Liver (tissue), 8 donors: ENCODE measurements at regions not wholly inside any gene's neighbourhood (a gene's known extent, or its start where the extent isn't known, plus 50 kb on each side); places are given as distances from the start of the nearest gene placed in this dataset.

Source experiments
- DNase-seq: peaks from one replicate; pipeline ENCODE4 v3.0.0-alpha.2; 2017; ENCODE audit warnings: low spot score
- H3K27ac ChIP-seq, 2 donors: one replicate each; pipeline ENCODE4 v1.7.0; 2013; ENCODE audit warnings: inconsistent platforms in 2 of 2, low read length in 2 of 2, control low read depth in 1 of 2, low read depth in 1 of 2, mild to moderate bottlenecking in 1 of 2
- H3K27me3 ChIP-seq, 4 donors: one replicate each; pipeline versions ENCODE4 v1.6.1 to v1.7.0; 2013; ENCODE audit warnings: low read length in 3 of 4, inconsistent platforms in 1 of 4, mild to moderate bottlenecking in 1 of 4, moderate library complexity in 1 of 4; ENCODE audit not compliant: control insufficient read depth in 4 of 4, insufficient read depth in 4 of 4
- H3K36me3 ChIP-seq, 4 donors: one replicate each; pipeline versions ENCODE4 v1.6.1 to v1.7.0; 2013; ENCODE audit warnings: low read length in 3 of 4, mild to moderate bottlenecking in 3 of 4, low read depth in 1 of 4, moderate library complexity in 1 of 4; ENCODE audit not compliant: control insufficient read depth in 4 of 4, insufficient read depth in 3 of 4
- H3K4me1 ChIP-seq, 4 donors: one replicate each; pipeline versions ENCODE4 v1.6.1 to v1.7.0; 2013; ENCODE audit warnings: low read length in 3 of 4, mild to moderate bottlenecking in 3 of 4, moderate library complexity in 1 of 4; ENCODE audit not compliant: control insufficient read depth in 4 of 4, insufficient read depth in 4 of 4
- H3K4me3 ChIP-seq, 3 donors: one replicate each; pipeline versions ENCODE4 v1.6.1 to v1.7.0; 2013; ENCODE audit warnings: low read length in 3 of 3, control low read depth in 1 of 3, low read depth in 1 of 3, mild to moderate bottlenecking in 1 of 3
- H3K9ac ChIP-seq, 2 donors: one replicate each; pipeline ENCODE4 v1.7.0; 2013; ENCODE audit warnings: low read length in 2 of 2, mild to moderate bottlenecking in 2 of 2, moderate library complexity in 2 of 2, control low read depth in 1 of 2, low read depth in 1 of 2
- H3K9me3 ChIP-seq, 4 donors: one replicate each; pipeline versions ENCODE4 v1.6.1 to v1.7.0; 2013; ENCODE audit warnings: low read length in 3 of 4; ENCODE audit not compliant: control insufficient read depth in 4 of 4
- EGR1 ChIP-seq, 2 donors: IDR thresholded peaks; 2 replicates each; pipeline ENCODE4 v1.6.1; 2016 to 2018; ENCODE audit warnings: antibody characterized with exemption in 2 of 2, low read depth in 2 of 2
- FOXA1 ChIP-seq: IDR thresholded peaks from 2 replicates; pipeline ENCODE4 v1.6.1; 2016; ENCODE audit warnings: antibody characterized with exemption
- FOXA2 ChIP-seq: IDR thresholded peaks from 2 replicates; pipeline ENCODE4 v1.6.1; 2016; ENCODE audit warnings: antibody characterized with exemption
- GABPA ChIP-seq, 2 donors: IDR thresholded peaks in 1 of 2; conservative IDR thresholded peaks in 1 of 2; 2 replicates each; pipeline ENCODE4 v1.6.1; 2016; ENCODE audit warnings: antibody characterized with exemption in 2 of 2, mild to moderate bottlenecking in 1 of 2, moderate library complexity in 1 of 2
- HNF4A ChIP-seq, 2 donors: conservative IDR thresholded peaks; 2 replicates each; pipeline ENCODE4 v1.6.1; 2016; ENCODE audit warnings: antibody characterized with exemption in 2 of 2, mild to moderate bottlenecking in 2 of 2
- HNF4G ChIP-seq: IDR thresholded peaks from 2 replicates; pipeline ENCODE4 v1.6.1; 2016; ENCODE audit warnings: antibody characterized with exemption
- JUND ChIP-seq, 2 donors: IDR thresholded peaks; 2 replicates each; pipeline ENCODE4 v1.6.1; 2016; ENCODE audit warnings: antibody characterized with exemption in 2 of 2
- NR2F2 ChIP-seq: IDR thresholded peaks from 2 replicates; pipeline ENCODE4 v1.6.1; 2016; ENCODE audit warnings: antibody characterized with exemption
- RAD21 ChIP-seq, 2 donors: IDR thresholded peaks; 2 replicates each; pipeline ENCODE4 v1.6.1; 2016; ENCODE audit warnings: antibody characterized with exemption in 2 of 2, mild to moderate bottlenecking in 2 of 2
- RXRA ChIP-seq, 2 donors: IDR thresholded peaks; 2 replicates each; pipeline ENCODE4 v1.6.1; 2017 to 2018; ENCODE audit warnings: antibody characterized with exemption in 2 of 2, mild to moderate bottlenecking in 1 of 2
- SP1 ChIP-seq: IDR thresholded peaks from 2 replicates; pipeline ENCODE4 v1.6.1; 2018; ENCODE audit warnings: antibody characterized with exemption, mild to moderate bottlenecking
- TAF1 ChIP-seq: conservative IDR thresholded peaks from 2 replicates; pipeline ENCODE4 v1.6.1; 2016; ENCODE audit warnings: antibody characterized with exemption, mild to moderate bottlenecking
- YY1 ChIP-seq: IDR thresholded peaks from 2 replicates; pipeline ENCODE4 v1.6.1; 2016; ENCODE audit warnings: antibody characterized with exemption, mild to moderate bottlenecking
- WGBS: extraction: QIAGEN DNeasy Blood & Tissue Kit; methylation state at CpG from one replicate; pipeline ENCODE4 v1.1.7; 2013; 5-methylcytosine and 5-hydroxymethylcytosine counted together
- TF ChIP-seq, protein P1 (sequence below): IDR thresholded peaks from 2 replicates; pipeline ENCODE4 v1.6.1; 2016; ENCODE audit warnings: antibody characterized with exemption, mild to moderate bottlenecking
- TF ChIP-seq, protein P2 (sequence below): fragments of 150-350 bp; IDR thresholded peaks from 2 replicates; pipeline ENCODE4 v1.5.1; 2017; ENCODE audit warnings: improper control_type of control experiment, low read depth, low read length; ENCODE audit not compliant: missing input control
- TF ChIP-seq, protein P3 (sequence below): IDR thresholded peaks from 2 replicates; pipeline ENCODE4 v1.6.1; 2016; ENCODE audit warnings: antibody characterized with exemption
- TF ChIP-seq, protein P4 (sequence below): IDR thresholded peaks from 2 replicates; pipeline ENCODE4 v1.6.1; 2016; ENCODE audit warnings: antibody characterized with exemption
- TF ChIP-seq, protein P5 (sequence below): IDR thresholded peaks from 2 replicates; pipeline ENCODE4 v1.6.1; 2016; ENCODE audit warnings: antibody characterized with exemption
- donor health status: healthy.
- donor health status: healthy.
- donor health status: healthy.
- donor health status: healthy.
- donor health status: healthy.

DNA sequence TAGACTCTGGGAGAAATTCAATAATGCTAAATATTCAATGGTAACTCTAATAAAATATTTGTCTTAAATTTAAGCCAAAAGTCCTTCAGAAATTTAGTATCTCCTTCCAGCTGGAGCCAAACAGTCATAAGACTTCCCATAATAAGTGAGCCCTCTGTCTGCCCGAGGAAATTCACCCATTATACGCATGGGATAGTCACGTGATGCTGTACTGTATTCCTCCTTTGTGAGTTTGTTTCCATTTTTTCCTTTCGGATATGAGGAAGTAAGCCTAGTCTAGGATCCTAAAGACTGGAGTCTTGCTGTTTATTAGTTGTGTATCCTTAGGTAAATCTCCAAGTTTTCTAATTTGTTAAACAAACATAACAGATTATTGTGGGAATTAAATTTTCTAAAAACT lies 110.4 kb upstream of the PLAAT1 start:
- WGBS, result 84% methylated on average over 4 of the region's 4 CpGs
- Histone ChIP-seq H3K4me3 (no peak overlapping the region), H3K9me3 (peaks cover 0 to 3% (median 0%) of the 10 kb centered on the region in 4 donors), H3K4me1 (no peaks in the 10 kb centered on the region), H3K27me3 (peaks cover 0 to 5% (median 0%) of the 10 kb centered on the region in 4 donors), H3K36me3 (no peaks in the 10 kb centered on the region), H3K27ac (no peak overlapping the region), H3K9ac (no peak overlapping the region)
- DNase-seq, result no peak
- TF ChIP-seq, protein P1, sequence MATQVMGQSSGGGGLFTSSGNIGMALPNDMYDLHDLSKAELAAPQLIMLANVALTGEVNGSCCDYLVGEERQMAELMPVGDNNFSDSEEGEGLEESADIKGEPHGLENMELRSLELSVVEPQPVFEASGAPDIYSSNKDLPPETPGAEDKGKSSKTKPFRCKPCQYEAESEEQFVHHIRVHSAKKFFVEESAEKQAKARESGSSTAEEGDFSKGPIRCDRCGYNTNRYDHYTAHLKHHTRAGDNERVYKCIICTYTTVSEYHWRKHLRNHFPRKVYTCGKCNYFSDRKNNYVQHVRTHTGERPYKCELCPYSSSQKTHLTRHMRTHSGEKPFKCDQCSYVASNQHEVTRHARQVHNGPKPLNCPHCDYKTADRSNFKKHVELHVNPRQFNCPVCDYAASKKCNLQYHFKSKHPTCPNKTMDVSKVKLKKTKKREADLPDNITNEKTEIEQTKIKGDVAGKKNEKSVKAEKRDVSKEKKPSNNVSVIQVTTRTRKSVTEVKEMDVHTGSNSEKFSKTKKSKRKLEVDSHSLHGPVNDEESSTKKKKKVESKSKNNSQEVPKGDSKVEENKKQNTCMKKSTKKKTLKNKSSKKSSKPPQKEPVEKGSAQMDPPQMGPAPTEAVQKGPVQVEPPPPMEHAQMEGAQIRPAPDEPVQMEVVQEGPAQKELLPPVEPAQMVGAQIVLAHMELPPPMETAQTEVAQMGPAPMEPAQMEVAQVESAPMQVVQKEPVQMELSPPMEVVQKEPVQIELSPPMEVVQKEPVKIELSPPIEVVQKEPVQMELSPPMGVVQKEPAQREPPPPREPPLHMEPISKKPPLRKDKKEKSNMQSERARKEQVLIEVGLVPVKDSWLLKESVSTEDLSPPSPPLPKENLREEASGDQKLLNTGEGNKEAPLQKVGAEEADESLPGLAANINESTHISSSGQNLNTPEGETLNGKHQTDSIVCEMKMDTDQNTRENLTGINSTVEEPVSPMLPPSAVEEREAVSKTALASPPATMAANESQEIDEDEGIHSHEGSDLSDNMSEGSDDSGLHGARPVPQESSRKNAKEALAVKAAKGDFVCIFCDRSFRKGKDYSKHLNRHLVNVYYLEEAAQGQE, result no peak
- no peak for TF ChIP-seq RXRA (IDR thresholded peaks at IDR 0.05)
- TF ChIP-seq, protein P2, sequence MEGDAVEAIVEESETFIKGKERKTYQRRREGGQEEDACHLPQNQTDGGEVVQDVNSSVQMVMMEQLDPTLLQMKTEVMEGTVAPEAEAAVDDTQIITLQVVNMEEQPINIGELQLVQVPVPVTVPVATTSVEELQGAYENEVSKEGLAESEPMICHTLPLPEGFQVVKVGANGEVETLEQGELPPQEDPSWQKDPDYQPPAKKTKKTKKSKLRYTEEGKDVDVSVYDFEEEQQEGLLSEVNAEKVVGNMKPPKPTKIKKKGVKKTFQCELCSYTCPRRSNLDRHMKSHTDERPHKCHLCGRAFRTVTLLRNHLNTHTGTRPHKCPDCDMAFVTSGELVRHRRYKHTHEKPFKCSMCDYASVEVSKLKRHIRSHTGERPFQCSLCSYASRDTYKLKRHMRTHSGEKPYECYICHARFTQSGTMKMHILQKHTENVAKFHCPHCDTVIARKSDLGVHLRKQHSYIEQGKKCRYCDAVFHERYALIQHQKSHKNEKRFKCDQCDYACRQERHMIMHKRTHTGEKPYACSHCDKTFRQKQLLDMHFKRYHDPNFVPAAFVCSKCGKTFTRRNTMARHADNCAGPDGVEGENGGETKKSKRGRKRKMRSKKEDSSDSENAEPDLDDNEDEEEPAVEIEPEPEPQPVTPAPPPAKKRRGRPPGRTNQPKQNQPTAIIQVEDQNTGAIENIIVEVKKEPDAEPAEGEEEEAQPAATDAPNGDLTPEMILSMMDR, result no peak
- no peak for TF ChIP-seq SP1
- TF ChIP-seq HNF4G, result no peak
- no peak for TF ChIP-seq RAD21 (IDR thresholded peaks at IDR 0.05)
- TF ChIP-seq, protein P3, sequence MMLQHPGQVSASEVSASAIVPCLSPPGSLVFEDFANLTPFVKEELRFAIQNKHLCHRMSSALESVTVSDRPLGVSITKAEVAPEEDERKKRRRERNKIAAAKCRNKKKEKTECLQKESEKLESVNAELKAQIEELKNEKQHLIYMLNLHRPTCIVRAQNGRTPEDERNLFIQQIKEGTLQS, result no peak
- no peak for TF ChIP-seq HNF4A (conservative IDR thresholded peaks at IDR 0.05)
- TF ChIP-seq FOXA2, result no peak
- TF ChIP-seq GABPA (IDR thresholded peaks at IDR 0.05 in 1 of 2, conservative IDR thresholded peaks at IDR 0.05 in 1 of 2), result no peak
- no peak for TF ChIP-seq TAF1
- TF ChIP-seq JUND (IDR thresholded peaks at IDR 0.05), result no peak
- TF ChIP-seq, protein P4, sequence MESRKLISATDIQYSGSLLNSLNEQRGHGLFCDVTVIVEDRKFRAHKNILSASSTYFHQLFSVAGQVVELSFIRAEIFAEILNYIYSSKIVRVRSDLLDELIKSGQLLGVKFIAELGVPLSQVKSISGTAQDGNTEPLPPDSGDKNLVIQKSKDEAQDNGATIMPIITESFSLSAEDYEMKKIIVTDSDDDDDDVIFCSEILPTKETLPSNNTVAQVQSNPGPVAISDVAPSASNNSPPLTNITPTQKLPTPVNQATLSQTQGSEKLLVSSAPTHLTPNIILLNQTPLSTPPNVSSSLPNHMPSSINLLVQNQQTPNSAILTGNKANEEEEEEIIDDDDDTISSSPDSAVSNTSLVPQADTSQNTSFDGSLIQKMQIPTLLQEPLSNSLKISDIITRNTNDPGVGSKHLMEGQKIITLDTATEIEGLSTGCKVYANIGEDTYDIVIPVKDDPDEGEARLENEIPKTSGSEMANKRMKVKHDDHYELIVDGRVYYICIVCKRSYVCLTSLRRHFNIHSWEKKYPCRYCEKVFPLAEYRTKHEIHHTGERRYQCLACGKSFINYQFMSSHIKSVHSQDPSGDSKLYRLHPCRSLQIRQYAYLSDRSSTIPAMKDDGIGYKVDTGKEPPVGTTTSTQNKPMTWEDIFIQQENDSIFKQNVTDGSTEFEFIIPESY, result no peak
- TF ChIP-seq YY1, result no peak
- TF ChIP-seq EGR1 (IDR thresholded peaks at IDR 0.05; ENCODE audit: low read depth in 2 of 2), result no peak
- TF ChIP-seq, protein P5, sequence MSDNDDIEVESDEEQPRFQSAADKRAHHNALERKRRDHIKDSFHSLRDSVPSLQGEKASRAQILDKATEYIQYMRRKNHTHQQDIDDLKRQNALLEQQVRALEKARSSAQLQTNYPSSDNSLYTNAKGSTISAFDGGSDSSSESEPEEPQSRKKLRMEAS, result no peak
- TF ChIP-seq FOXA1, result no peak
- TF ChIP-seq NR2F2, result no peak
